Epithelial cell of proximal tubule (primary cell): ENCODE measurements at regions not wholly inside any gene's neighbourhood (a gene's known extent, or its start where the extent isn't known, plus 50 kb on each side); places are given as distances from the start of the nearest gene placed in this dataset.

ENCODE experiments used
- DNase-seq: peaks from one replicate; pipeline ENCODE4 v3.0.0-alpha.2; 2011; ENCODE audit warnings: low read depth
- H3K4me3 ChIP-seq: 2 replicates; pipeline ENCODE4 v1.5.1; 2011; ENCODE audit warnings: low read depth, mild to moderate bottlenecking, low read length
- TF ChIP-seq, protein P1 (sequence below): conservative IDR thresholded peaks from 2 replicates; pipeline ENCODE4 v1.5.1; 2012; ENCODE audit warnings: low read depth, mild to moderate bottlenecking, low read length

- H3K4me3 ChIP-seq = no peak overlapping the region
- no peak for DNase-seq
- TF ChIP-seq, protein P1, sequence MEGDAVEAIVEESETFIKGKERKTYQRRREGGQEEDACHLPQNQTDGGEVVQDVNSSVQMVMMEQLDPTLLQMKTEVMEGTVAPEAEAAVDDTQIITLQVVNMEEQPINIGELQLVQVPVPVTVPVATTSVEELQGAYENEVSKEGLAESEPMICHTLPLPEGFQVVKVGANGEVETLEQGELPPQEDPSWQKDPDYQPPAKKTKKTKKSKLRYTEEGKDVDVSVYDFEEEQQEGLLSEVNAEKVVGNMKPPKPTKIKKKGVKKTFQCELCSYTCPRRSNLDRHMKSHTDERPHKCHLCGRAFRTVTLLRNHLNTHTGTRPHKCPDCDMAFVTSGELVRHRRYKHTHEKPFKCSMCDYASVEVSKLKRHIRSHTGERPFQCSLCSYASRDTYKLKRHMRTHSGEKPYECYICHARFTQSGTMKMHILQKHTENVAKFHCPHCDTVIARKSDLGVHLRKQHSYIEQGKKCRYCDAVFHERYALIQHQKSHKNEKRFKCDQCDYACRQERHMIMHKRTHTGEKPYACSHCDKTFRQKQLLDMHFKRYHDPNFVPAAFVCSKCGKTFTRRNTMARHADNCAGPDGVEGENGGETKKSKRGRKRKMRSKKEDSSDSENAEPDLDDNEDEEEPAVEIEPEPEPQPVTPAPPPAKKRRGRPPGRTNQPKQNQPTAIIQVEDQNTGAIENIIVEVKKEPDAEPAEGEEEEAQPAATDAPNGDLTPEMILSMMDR = no peak
These were observed 160.5 kb downstream of the TFAP2B start for GRCh38 chr6:50979171-50979525.

DNA sequence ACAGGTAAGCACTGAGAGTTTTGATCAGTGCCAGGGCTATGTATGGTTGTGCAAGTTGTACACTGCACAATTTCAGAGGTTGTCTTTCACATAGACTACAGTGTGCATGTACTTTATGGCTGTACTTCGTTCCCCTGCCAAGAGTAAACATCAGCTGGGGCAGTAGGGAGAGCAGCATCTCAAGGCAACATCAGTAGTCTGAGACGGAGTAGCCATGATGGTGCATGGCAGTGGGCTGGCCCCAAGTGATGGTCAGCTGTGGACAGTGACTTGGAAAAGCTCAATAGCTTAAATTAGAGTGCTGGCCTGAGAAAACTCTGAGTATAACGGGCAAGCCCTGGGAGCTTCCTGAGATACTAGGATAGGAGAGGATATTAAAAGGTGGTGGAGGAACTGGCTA is 165.5 kb downstream of the TFAP2B start:
- no peak for DNase-seq

DNA sequence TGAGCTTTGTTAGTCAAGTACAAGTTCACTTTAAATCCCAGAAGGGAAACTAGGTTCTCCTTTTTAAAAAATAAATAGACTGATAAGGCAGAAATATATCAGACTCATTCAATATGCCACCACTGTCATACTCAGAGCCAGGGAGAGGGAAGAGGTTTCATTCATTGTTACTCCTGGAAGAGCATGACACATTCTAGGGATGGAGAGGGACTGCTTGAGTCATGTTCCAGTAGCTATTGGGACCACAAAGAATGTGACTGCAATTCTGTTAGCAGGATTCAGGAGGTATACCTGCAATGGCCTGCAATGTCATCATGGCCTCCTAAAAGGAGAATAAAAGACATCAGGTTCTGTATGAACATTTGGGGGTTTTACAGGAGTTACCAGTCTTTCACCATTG is 167.6 kb downstream of the TFAP2B start:
- TF ChIP-seq, protein P1 = no peak
- H3K4me3 ChIP-seq = no peak overlapping the region
- no peak for DNase-seq

More for the DNA sequence above, 165.5 kb downstream of the TFAP2B start:
- no peak overlapping the region for H3K4me3 ChIP-seq
- TF ChIP-seq, protein P1 = no peak

DNA sequence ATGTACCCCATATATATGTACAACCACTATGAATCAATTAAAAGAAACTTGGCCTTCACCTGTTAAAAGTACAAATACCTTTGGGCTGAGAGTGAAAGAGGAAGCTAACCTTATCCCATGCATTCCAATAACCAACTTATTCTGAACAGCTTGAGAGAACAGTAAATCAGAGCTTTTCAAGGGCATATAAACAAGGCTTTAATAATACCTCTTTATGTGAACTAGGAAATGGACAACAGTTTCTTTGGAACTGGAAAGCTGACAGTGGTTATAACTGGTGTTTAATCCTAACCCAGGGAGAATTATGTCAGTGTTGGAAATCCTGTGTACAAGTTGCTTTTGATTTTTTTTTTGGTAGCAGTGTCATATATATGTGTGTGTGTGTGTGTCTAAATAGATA is 170.5 kb downstream of the TFAP2B start:
- TF ChIP-seq, protein P1 = no peak
- no peak for DNase-seq
- H3K4me3 ChIP-seq = no peak overlapping the region

DNA sequence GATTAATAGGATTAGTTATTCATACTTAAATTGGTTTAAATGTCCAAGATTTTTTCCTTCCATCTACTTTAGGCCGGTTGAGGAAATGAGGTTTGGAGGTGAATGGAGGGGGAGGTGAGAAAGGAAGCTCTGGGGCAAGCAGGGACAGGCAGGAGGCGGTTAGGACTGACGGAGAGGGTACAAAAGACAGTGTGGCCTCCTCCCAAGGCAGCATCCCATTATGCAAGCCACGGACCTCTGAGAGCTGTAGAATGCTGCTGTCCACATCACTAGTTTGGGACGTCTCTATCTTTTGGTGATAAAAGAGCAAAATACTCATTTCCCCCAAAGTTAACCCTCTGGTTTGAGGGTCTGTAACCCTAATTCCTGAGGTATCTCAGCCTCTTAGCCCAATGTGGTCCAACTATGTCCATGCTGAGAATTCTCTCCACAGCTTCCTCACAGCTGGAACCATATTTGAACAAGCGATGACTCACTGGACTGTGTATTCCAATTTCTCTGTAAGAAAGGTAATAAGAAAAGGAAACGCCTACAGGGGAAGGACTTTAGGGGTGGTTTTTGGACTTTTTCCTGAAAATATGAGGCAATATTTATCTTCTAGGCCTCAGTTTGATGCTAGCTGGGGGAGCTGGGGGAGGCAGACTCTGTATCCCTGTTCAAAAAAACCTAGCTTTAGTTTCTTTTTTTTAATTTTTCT is 172.2 kb downstream of the TFAP2B start:
- no peak overlapping the region for H3K4me3 ChIP-seq
- TF ChIP-seq, protein P1 = no peak
- DNase-seq = no peak

- no peak for DNase-seq
- TF ChIP-seq, protein P1 = no peak
- no peak overlapping the region for H3K4me3 ChIP-seq
These were observed 173.6 kb downstream of the TFAP2B start for GRCh38 chr6:50992232-50992631.
